ENCODE measurements at regions not wholly inside any gene's neighbourhood (a gene's known extent, or its start where the extent isn't known, plus 50 kb on each side); places are given as distances from the start of the nearest gene placed in this dataset.

GRCh38 chr4:179871726-179872125 is 2371.5 kb upstream of the TENM3 start:
- H3K4me3 ChIP-seq (replicated peaks; ENCODE audit: low read depth, low read length) = no peak overlapping the region
- DNase-seq (ENCODE audit: low read depth) = no peak
- TF ChIP-seq, protein P1, sequence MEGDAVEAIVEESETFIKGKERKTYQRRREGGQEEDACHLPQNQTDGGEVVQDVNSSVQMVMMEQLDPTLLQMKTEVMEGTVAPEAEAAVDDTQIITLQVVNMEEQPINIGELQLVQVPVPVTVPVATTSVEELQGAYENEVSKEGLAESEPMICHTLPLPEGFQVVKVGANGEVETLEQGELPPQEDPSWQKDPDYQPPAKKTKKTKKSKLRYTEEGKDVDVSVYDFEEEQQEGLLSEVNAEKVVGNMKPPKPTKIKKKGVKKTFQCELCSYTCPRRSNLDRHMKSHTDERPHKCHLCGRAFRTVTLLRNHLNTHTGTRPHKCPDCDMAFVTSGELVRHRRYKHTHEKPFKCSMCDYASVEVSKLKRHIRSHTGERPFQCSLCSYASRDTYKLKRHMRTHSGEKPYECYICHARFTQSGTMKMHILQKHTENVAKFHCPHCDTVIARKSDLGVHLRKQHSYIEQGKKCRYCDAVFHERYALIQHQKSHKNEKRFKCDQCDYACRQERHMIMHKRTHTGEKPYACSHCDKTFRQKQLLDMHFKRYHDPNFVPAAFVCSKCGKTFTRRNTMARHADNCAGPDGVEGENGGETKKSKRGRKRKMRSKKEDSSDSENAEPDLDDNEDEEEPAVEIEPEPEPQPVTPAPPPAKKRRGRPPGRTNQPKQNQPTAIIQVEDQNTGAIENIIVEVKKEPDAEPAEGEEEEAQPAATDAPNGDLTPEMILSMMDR (IDR thresholded peaks at IDR 0.05; ENCODE audit: low read length, missing control alignments) = no peak

- TF ChIP-seq, protein P1 (IDR thresholded peaks at IDR 0.05; ENCODE audit: low read length, missing control alignments) = no peak
- no peak for DNase-seq (ENCODE audit: low read depth)
- no peak overlapping the region for H3K4me3 ChIP-seq (replicated peaks; ENCODE audit: low read depth, low read length)
These were observed 2370.4 kb upstream of the TENM3 start for GRCh38 chr4:179872755-179873154.

DNA sequence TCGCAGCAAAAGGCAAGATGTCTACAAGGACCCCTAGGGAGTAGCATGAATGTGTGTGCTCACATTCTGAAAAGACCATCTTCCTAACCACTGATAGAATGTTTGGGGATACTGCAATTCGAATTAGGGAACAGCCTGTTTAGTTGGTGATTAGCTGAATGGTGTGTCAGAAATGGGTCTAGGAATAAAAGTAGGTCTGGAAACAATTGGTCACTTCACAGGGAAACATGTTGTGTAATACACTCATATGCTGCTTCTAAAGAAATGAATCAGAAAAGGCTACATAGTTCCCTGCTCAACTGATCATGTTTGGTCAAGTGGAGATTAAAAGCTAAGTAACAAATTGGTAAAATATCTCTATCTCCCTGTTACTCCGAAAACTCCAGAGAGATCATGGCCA is 2362.4 kb upstream of the TENM3 start:
- H3K4me3 ChIP-seq (replicated peaks; ENCODE audit: low read depth, low read length) = no peak overlapping the region
- TF ChIP-seq, protein P1 (IDR thresholded peaks at IDR 0.05; ENCODE audit: low read length, missing control alignments) = no peak
- DNase-seq (ENCODE audit: low read depth) = no peak

- no peak for DNase-seq (ENCODE audit: low read depth)
- no peak overlapping the region for H3K4me3 ChIP-seq (replicated peaks; ENCODE audit: low read depth, low read length)
- TF ChIP-seq, protein P1 (IDR thresholded peaks at IDR 0.05; ENCODE audit: low read length, missing control alignments) = no peak
These were observed 2349.0 kb upstream of the TENM3 start for GRCh38 chr4:179894066-179894778.

GRCh38 chr4:179919587-179919986 is 2323.6 kb upstream of the TENM3 start:
- TF ChIP-seq, protein P1 (IDR thresholded peaks at IDR 0.05; ENCODE audit: low read length, missing control alignments) = no peak
- no peak for DNase-seq (ENCODE audit: low read depth)
- H3K4me3 ChIP-seq (replicated peaks; ENCODE audit: low read depth, low read length) = no peak overlapping the region

GRCh38 chr4:179927473-179927872 is 2315.7 kb upstream of the TENM3 start:
- H3K4me3 ChIP-seq (replicated peaks; ENCODE audit: low read depth, low read length) = no peak overlapping the region
- TF ChIP-seq, protein P1 (IDR thresholded peaks at IDR 0.05; ENCODE audit: low read length, missing control alignments) = no peak
- no peak for DNase-seq (ENCODE audit: low read depth)

DNA sequence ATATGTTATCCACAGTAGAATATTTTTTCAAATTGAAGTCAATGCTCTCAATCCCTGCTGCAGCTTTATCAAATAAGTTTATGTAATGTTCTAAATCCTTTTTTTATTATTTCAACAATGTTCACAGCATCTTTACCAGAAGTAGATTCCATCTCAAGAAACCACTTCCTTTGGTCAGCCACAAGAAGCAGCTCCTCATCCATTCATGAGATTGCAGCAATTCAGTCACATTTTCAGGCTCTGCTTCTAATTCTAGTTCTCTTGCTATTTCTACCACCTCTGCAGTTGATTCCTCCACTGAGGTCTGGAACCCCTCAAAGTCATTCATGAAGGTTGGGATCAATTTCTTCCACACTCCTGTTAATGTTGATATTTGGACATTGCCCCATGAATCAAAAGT is 2301.3 kb upstream of the TENM3 start:
- DNase-seq (ENCODE audit: low read depth) = no peak
- no peak overlapping the region for H3K4me3 ChIP-seq (replicated peaks; ENCODE audit: low read depth, low read length)
- TF ChIP-seq, protein P1 (IDR thresholded peaks at IDR 0.05; ENCODE audit: low read length, missing control alignments) = no peak
